Gastroesophageal sphincter (tissue), 4 donors: ENCODE measurements at regions not wholly inside any gene's neighbourhood (a gene's known extent, or its start where the extent isn't known, plus 50 kb on each side); places are given as distances from the start of the nearest gene placed in this dataset.

Experiments used
- ATAC-seq: fragments of 150-250 bp; one replicate; pipeline ENCODE4 v1.9.1; 2016; ENCODE audit warnings: mild to moderate bottlenecking, moderate library complexity
- H3K27ac ChIP-seq, 4 donors: fragments of 200-600 bp; sonication (generic) in 3 of 4; 1 replicate in 3 of 4; 2 replicates in 1 of 4; pipeline ENCODE4 v1.5.1; 2016 to 2019
- H3K27me3 ChIP-seq: fragments of 200-600 bp; sonication (generic); one replicate; pipeline ENCODE4 v1.5.1; 2019
- H3K36me3 ChIP-seq, 2 donors: fragments of 200-600 bp; sonication (generic); one replicate each; pipeline ENCODE4 v1.5.1; 2019; ENCODE audit warnings: control low read depth in 1 of 2
- H3K4me1 ChIP-seq, 3 donors: fragments of 200-600 bp; sonication (generic); 1 replicate in 2 of 3; 2 replicates in 1 of 3; pipeline ENCODE4 v1.5.1; 2016 to 2019; ENCODE audit warnings: control low read depth in 2 of 3
- H3K4me3 ChIP-seq, 2 donors: fragments of 200-600 bp; sonication (generic); one replicate each; pipeline ENCODE4 v1.5.1; 2019; ENCODE audit warnings: mild to moderate bottlenecking in 1 of 2, moderate library complexity in 1 of 2
- H3K9me3 ChIP-seq, 3 donors: fragments of 200-600 bp; sonication (generic); one replicate each; pipeline ENCODE4 v1.5.1; 2017 to 2019; ENCODE audit warnings: control low read depth in 2 of 3
- CTCF ChIP-seq, 4 experiments: fragments of 200-600 bp in 2 of 4; fragments of 450-650 bp in 2 of 4; sonication (generic) in 1 of 4; IDR thresholded peaks; one replicate each; pipeline ENCODE4 v1.5.1; 2017 to 2019; ENCODE audit warnings: antibody characterized with exemption in 4 of 4, mild to moderate bottlenecking in 2 of 4, moderate library complexity in 2 of 4
- EP300 ChIP-seq: sonication (generic); formaldehyde crosslinking; IDR thresholded peaks from one replicate; pipeline ENCODE4 v1.6.1; 2017; ENCODE audit warnings: antibody characterized with exemption, mild to moderate bottlenecking
- POLR2A ChIP-seq, 2 donors: fragments of 450-650 bp; IDR thresholded peaks; one replicate each; pipeline ENCODE4 v1.6.1; 2017; ENCODE audit warnings: antibody characterized with exemption in 2 of 2, mild to moderate bottlenecking in 2 of 2, moderate library complexity in 1 of 2
- POLR2AphosphoS5 ChIP-seq: sonication (generic); formaldehyde crosslinking; IDR thresholded peaks from one replicate; pipeline ENCODE4 v1.6.1; 2017; ENCODE audit warnings: antibody characterized with exemption
- WGBS, 2 donors: methylation state at CpG; one replicate each; pipeline ENCODE4 v1.1.5; 2018; ENCODE audit warnings: low coverage in 1 of 2; 5-methylcytosine and 5-hydroxymethylcytosine counted together

GRCh38 chr2:225104971-225105370 is 62.7 kb upstream of the DOCK10 start:
- H3K27me3 ChIP-seq = no peaks in the 10 kb centered on the region
- TF ChIP-seq CTCF (IDR thresholded peaks at IDR 0.05) = no peak
- TF ChIP-seq EP300 = no peak
- TF ChIP-seq POLR2AphosphoS5 = no peak
- no peak for TF ChIP-seq POLR2A (IDR thresholded peaks at IDR 0.05)
- ATAC-seq = no peak
- no peaks in the 10 kb centered on the region for H3K4me1 ChIP-seq
- 79 to 80% methylated on average over 3 of the region's 3 CpGs for WGBS, 2 donors
- no peaks in the 10 kb centered on the region for H3K36me3 ChIP-seq
- H3K9me3 ChIP-seq = no peaks in the 10 kb centered on the region
- H3K27ac ChIP-seq = no peak overlapping the region
- no peak overlapping the region for H3K4me3 ChIP-seq

GRCh38 chr2:225104321-225104720 is 62.1 kb upstream of the DOCK10 start:
- Histone ChIP-seq H3K4me1 (no peaks in the 10 kb centered on the region), H3K9me3 (no peaks in the 10 kb centered on the region), H3K27me3 (no peaks in the 10 kb centered on the region), H3K36me3 (no peaks in the 10 kb centered on the region), H3K27ac (no peak overlapping the region), H3K4me3 (no peak overlapping the region)
- WGBS, 2 donors = 69 to 80% methylated on average over 1 of the region's 1 CpG
- ATAC-seq = no peak
- no peak for TF ChIP-seq POLR2AphosphoS5
- no peak for TF ChIP-seq POLR2A (IDR thresholded peaks at IDR 0.05)
- no peak for TF ChIP-seq CTCF (IDR thresholded peaks at IDR 0.05)
- no peak for TF ChIP-seq EP300

GRCh38 chr2:225103737-225104141 is 61.5 kb upstream of the DOCK10 start:
- H3K36me3 ChIP-seq = no peaks in the 10 kb centered on the region
- no peak overlapping the region for H3K4me3 ChIP-seq
- WGBS, 2 donors = 53 to 71% methylated on average over 1 to 2 of the region's 2 CpGs
- no peaks in the 10 kb centered on the region for H3K27me3 ChIP-seq
- no peak for ATAC-seq
- no peaks in the 10 kb centered on the region for H3K9me3 ChIP-seq
- H3K4me1 ChIP-seq = no peaks in the 10 kb centered on the region
- no peak overlapping the region for H3K27ac ChIP-seq
- TF ChIP-seq EP300 (no peak), POLR2AphosphoS5 (no peak), POLR2A (IDR thresholded peaks at IDR 0.05) (no peak), CTCF (IDR thresholded peaks at IDR 0.05) (no peak)

- no peak overlapping the region for H3K4me3 ChIP-seq
- WGBS, 2 donors = 85 to 86% methylated on average over 1 of the region's 1 CpG
- H3K27me3 ChIP-seq = no peaks in the 10 kb centered on the region
- no peak overlapping the region for H3K27ac ChIP-seq
- no peaks in the 10 kb centered on the region for H3K4me1 ChIP-seq
- no peak for ATAC-seq
- TF ChIP-seq POLR2AphosphoS5 = no peak
- no peak for TF ChIP-seq EP300
- TF ChIP-seq POLR2A (IDR thresholded peaks at IDR 0.05) = no peak
- H3K9me3 ChIP-seq = no peaks in the 10 kb centered on the region
- H3K36me3 ChIP-seq = no peaks in the 10 kb centered on the region
These were observed 58.6 kb upstream of the DOCK10 start for GRCh38 chr2:225100856-225101294.

- Histone ChIP-seq H3K4me1 (no peaks in the 10 kb centered on the region), H3K36me3 (no peaks in the 10 kb centered on the region), H3K4me3 (no peak overlapping the region), H3K27ac (no peak overlapping the region), H3K9me3 (no peaks in the 10 kb centered on the region), H3K27me3 (no peaks in the 10 kb centered on the region)
- TF ChIP-seq EP300 = no peak
- no peak for TF ChIP-seq POLR2A (IDR thresholded peaks at IDR 0.05)
- no peak for TF ChIP-seq POLR2AphosphoS5
- no peak for TF ChIP-seq CTCF (IDR thresholded peaks at IDR 0.05)
- no peak for ATAC-seq
- 50% methylated on average over 1 of the region's 1 CpG; no CpG with 5 or more reads in 1 of the 2 donors for WGBS, 2 donors
These were observed 58.0 kb upstream of the DOCK10 start for GRCh38 chr2:225100269-225100668.
